ENCODE measurements at regions not wholly inside any gene's neighbourhood (a gene's known extent, or its start where the extent isn't known, plus 50 kb on each side); places are given as distances from the start of the nearest gene placed in this dataset.

DNA sequence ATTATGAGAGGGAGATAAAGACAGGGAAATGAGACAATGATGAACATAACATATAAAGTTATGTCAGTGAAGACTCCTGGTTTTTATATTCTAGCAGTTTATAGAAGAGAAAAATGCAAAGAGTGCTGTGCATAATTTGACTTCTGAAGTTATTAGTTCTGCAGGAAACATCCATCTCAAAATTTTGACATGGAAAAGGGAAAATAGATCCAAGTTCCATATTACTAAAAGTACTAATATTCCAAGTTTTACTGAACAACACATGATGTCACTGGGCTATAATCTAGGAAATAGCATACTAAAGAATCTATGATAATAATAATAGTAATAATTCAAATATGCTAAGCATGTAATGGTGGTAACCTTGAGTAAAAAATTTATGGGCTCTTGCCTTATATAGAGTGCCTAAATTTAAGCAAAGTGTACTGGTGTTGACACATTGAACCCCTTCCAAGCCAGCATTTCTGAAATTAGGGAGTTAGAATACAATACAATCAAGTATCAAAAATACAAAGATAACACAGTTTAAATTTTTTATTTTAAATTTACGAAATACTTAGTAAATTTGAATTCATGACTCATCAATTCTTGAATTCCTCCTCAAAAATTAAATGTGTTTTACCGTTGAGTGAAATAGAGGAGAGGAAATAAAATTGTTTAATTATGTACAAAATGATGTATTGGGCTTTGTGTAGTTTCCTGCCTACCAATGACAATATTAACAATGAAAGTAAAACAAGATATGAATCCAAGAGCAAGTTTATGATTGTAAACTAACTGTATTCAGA lies 102.8 kb upstream of the KCND2 start:
- TF ChIP-seq, protein P1, sequence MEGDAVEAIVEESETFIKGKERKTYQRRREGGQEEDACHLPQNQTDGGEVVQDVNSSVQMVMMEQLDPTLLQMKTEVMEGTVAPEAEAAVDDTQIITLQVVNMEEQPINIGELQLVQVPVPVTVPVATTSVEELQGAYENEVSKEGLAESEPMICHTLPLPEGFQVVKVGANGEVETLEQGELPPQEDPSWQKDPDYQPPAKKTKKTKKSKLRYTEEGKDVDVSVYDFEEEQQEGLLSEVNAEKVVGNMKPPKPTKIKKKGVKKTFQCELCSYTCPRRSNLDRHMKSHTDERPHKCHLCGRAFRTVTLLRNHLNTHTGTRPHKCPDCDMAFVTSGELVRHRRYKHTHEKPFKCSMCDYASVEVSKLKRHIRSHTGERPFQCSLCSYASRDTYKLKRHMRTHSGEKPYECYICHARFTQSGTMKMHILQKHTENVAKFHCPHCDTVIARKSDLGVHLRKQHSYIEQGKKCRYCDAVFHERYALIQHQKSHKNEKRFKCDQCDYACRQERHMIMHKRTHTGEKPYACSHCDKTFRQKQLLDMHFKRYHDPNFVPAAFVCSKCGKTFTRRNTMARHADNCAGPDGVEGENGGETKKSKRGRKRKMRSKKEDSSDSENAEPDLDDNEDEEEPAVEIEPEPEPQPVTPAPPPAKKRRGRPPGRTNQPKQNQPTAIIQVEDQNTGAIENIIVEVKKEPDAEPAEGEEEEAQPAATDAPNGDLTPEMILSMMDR (IDR thresholded peaks at IDR 0.05) = no peak
- TF ChIP-seq POLR2AphosphoS5 (IDR thresholded peaks at IDR 0.05) (no peak), POLR2A (IDR thresholded peaks at IDR 0.05) (no peak)

All from breast epithelium (tissue), 3 donors.